ENCODE measurements at regions not wholly inside any gene's neighbourhood (a gene's known extent, or its start where the extent isn't known, plus 50 kb on each side); places are given as distances from the start of the nearest gene placed in this dataset.

DNA sequence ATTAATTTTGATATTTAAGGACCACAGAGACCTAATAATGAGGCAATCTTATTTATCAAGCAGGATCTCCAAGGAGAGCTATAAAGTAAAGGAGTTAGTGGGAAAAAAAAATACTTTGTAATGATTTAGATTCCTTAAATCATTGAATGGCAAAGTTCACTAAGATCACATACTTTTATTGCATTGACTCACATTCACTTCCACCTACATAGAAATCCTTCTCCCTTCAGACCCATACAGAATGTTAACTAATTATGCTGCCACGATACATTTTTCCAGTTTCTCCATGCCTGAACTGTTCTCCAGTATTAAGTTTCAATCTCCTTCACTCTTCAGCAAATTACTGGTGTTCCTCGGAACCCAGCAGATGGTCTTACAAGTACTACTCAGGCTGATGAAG lies 388.7 kb downstream of the EFNA5 start:
- H3K4me1 ChIP-seq (ENCODE audit: control insufficient read depth in 2 of 2, insufficient read depth in 2 of 2, low read length in 2 of 2), result no peaks in the 10 kb centered on the region

GRCh38 chr5:107278774-107279173 lies 392.0 kb downstream of the EFNA5 start:
- Histone ChIP-seq H3K9me3 (ENCODE audit: control insufficient read depth in 2 of 2, low read length in 2 of 2) (no peaks in the 10 kb centered on the region), H3K4me3 (ENCODE audit: low read length in 2 of 2) (no peak overlapping the region), H3K9ac (ENCODE audit: low read depth in 1 of 2, low read length in 2 of 2) (no peak overlapping the region), H3K27ac (ENCODE audit: low read depth in 2 of 2, low read length in 2 of 2) (no peak overlapping the region), H3K4me1 (ENCODE audit: control insufficient read depth in 2 of 2, insufficient read depth in 2 of 2, low read length in 2 of 2) (no peaks in the 10 kb centered on the region), H3K27me3 (ENCODE audit: control insufficient read depth in 2 of 2, insufficient read depth in 2 of 2, low read length in 2 of 2) (no peaks in the 10 kb centered on the region), H3K36me3 (ENCODE audit: control insufficient read depth in 2 of 2, insufficient read depth in 2 of 2, low read length in 2 of 2) (no peaks in the 10 kb centered on the region)

More for the DNA sequence above, 388.7 kb downstream of the EFNA5 start:
- Histone ChIP-seq H3K36me3 (ENCODE audit: control insufficient read depth in 2 of 2, insufficient read depth in 2 of 2, low read length in 2 of 2) (no peaks in the 10 kb centered on the region), H3K4me3 (ENCODE audit: low read length in 2 of 2) (no peak overlapping the region), H3K9me3 (ENCODE audit: control insufficient read depth in 2 of 2, low read length in 2 of 2) (no peaks in the 10 kb centered on the region), H3K9ac (ENCODE audit: low read depth in 1 of 2, low read length in 2 of 2) (no peak overlapping the region), H3K27me3 (ENCODE audit: control insufficient read depth in 2 of 2, insufficient read depth in 2 of 2, low read length in 2 of 2) (no peaks in the 10 kb centered on the region), H3K27ac (ENCODE audit: low read depth in 2 of 2, low read length in 2 of 2) (no peak overlapping the region)

GRCh38 chr5:107277485-107278125 lies 393.1 kb downstream of the EFNA5 start:
- Histone ChIP-seq H3K27ac (ENCODE audit: low read depth in 2 of 2, low read length in 2 of 2) (no peak overlapping the region), H3K9me3 (ENCODE audit: control insufficient read depth in 2 of 2, low read length in 2 of 2) (no peaks in the 10 kb centered on the region), H3K4me3 (ENCODE audit: low read length in 2 of 2) (no peak overlapping the region), H3K4me1 (ENCODE audit: control insufficient read depth in 2 of 2, insufficient read depth in 2 of 2, low read length in 2 of 2) (no peaks in the 10 kb centered on the region), H3K27me3 (ENCODE audit: control insufficient read depth in 2 of 2, insufficient read depth in 2 of 2, low read length in 2 of 2) (no peaks in the 10 kb centered on the region), H3K9ac (ENCODE audit: low read depth in 1 of 2, low read length in 2 of 2) (no peak overlapping the region), H3K36me3 (ENCODE audit: control insufficient read depth in 2 of 2, insufficient read depth in 2 of 2, low read length in 2 of 2) (no peaks in the 10 kb centered on the region)

GRCh38 chr5:107275333-107275732 lies 395.4 kb downstream of the EFNA5 start:
- no peaks in the 10 kb centered on the region for H3K9me3 ChIP-seq (ENCODE audit: control insufficient read depth in 2 of 2, low read length in 2 of 2)

DNA sequence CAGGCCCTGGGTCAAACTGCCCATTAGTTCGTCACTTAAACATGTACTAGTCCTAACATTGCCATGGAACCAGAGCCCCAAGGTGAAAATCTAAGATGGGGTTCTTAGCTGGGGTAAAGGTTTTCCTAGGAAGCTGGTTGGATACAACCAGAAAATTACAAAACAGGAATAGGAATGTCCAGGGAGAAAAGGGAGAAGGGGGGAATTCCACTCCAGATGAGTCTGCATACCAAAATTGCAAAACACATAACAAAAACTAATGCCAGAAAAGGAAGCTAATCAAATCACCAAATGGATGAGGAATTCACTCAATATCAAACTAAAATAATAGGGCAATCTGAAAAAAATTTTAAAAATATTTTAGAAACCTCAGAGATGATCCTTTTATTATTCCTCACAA lies 396.2 kb downstream of the EFNA5 start:
- no peaks in the 10 kb centered on the region for H3K36me3 ChIP-seq (ENCODE audit: control insufficient read depth in 2 of 2, insufficient read depth in 2 of 2, low read length in 2 of 2)
- H3K27me3 ChIP-seq (ENCODE audit: control insufficient read depth in 2 of 2, insufficient read depth in 2 of 2, low read length in 2 of 2), result no peaks in the 10 kb centered on the region
- no peaks in the 10 kb centered on the region for H3K4me1 ChIP-seq (ENCODE audit: control insufficient read depth in 2 of 2, insufficient read depth in 2 of 2, low read length in 2 of 2)
- no peak overlapping the region for H3K9ac ChIP-seq (ENCODE audit: low read depth in 1 of 2, low read length in 2 of 2)
- no peaks in the 10 kb centered on the region for H3K9me3 ChIP-seq (ENCODE audit: control insufficient read depth in 2 of 2, low read length in 2 of 2)
- no peak overlapping the region for H3K27ac ChIP-seq (ENCODE audit: low read depth in 2 of 2, low read length in 2 of 2)
- H3K4me3 ChIP-seq (ENCODE audit: low read length in 2 of 2), result no peak overlapping the region

More at GRCh38 chr5:107275333-107275732, 395.4 kb downstream of the EFNA5 start:
- H3K4me3 ChIP-seq (ENCODE audit: low read length in 2 of 2), result no peak overlapping the region
- H3K4me1 ChIP-seq (ENCODE audit: control insufficient read depth in 2 of 2, insufficient read depth in 2 of 2, low read length in 2 of 2), result no peaks in the 10 kb centered on the region
- no peak overlapping the region for H3K9ac ChIP-seq (ENCODE audit: low read depth in 1 of 2, low read length in 2 of 2)
- H3K27me3 ChIP-seq (ENCODE audit: control insufficient read depth in 2 of 2, insufficient read depth in 2 of 2, low read length in 2 of 2), result no peaks in the 10 kb centered on the region
- H3K27ac ChIP-seq (ENCODE audit: low read depth in 2 of 2, low read length in 2 of 2), result no peak overlapping the region
- no peaks in the 10 kb centered on the region for H3K36me3 ChIP-seq (ENCODE audit: control insufficient read depth in 2 of 2, insufficient read depth in 2 of 2, low read length in 2 of 2)

DNA sequence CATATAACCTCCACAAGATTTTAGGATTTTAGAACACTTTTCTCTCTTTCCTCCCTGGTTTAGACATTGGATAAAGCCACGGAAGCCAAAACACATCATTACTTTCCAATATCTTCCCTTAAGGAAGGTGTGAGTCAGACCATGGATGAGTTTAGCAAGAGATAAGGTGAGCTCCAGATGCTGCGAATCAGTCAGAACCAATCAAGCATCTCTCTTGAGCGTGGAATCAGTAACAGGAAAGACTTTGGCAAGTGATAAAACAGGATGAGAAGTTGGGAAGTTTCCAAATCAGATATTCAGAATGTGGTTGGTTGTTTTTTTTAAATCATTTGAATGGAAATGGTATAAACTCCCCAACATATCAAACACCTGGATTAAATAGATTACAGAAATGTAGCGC lies 397.8 kb downstream of the EFNA5 start:
- H3K4me3 ChIP-seq (ENCODE audit: low read length in 2 of 2), result no peak overlapping the region
- no peaks in the 10 kb centered on the region for H3K9me3 ChIP-seq (ENCODE audit: control insufficient read depth in 2 of 2, low read length in 2 of 2)
- no peak overlapping the region for H3K9ac ChIP-seq (ENCODE audit: low read depth in 1 of 2, low read length in 2 of 2)
- H3K36me3 ChIP-seq (ENCODE audit: control insufficient read depth in 2 of 2, insufficient read depth in 2 of 2, low read length in 2 of 2), result no peaks in the 10 kb centered on the region
- no peak overlapping the region for H3K27ac ChIP-seq (ENCODE audit: low read depth in 2 of 2, low read length in 2 of 2)
- H3K27me3 ChIP-seq (ENCODE audit: control insufficient read depth in 2 of 2, insufficient read depth in 2 of 2, low read length in 2 of 2), result no peaks in the 10 kb centered on the region
- no peaks in the 10 kb centered on the region for H3K4me1 ChIP-seq (ENCODE audit: control insufficient read depth in 2 of 2, insufficient read depth in 2 of 2, low read length in 2 of 2)

DNA sequence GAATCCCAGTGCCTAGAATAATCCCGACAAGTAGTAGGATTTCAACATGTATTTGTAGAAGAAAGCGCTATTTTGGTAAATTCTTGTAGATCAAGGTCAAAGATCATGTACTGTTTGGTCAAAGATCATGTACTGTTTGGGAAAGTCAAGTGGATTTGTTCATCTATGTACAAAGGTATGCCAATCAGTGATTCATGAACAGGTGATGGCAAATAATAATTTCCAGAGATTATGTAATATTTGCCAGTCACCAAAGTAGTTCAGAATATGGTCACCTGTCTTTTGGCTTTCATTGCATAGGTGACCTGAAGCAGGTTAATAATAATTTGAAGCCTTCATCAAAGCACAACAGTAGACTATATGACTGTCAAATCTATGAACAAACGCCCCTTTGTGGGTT lies 398.2 kb downstream of the EFNA5 start:
- Histone ChIP-seq H3K9ac (ENCODE audit: low read depth in 1 of 2, low read length in 2 of 2) (no peak overlapping the region), H3K9me3 (ENCODE audit: control insufficient read depth in 2 of 2, low read length in 2 of 2) (no peaks in the 10 kb centered on the region), H3K4me3 (ENCODE audit: low read length in 2 of 2) (no peak overlapping the region), H3K27me3 (ENCODE audit: control insufficient read depth in 2 of 2, insufficient read depth in 2 of 2, low read length in 2 of 2) (no peaks in the 10 kb centered on the region), H3K4me1 (ENCODE audit: control insufficient read depth in 2 of 2, insufficient read depth in 2 of 2, low read length in 2 of 2) (no peaks in the 10 kb centered on the region), H3K36me3 (ENCODE audit: control insufficient read depth in 2 of 2, insufficient read depth in 2 of 2, low read length in 2 of 2) (no peaks in the 10 kb centered on the region), H3K27ac (ENCODE audit: low read depth in 2 of 2, low read length in 2 of 2) (no peak overlapping the region)

DNA sequence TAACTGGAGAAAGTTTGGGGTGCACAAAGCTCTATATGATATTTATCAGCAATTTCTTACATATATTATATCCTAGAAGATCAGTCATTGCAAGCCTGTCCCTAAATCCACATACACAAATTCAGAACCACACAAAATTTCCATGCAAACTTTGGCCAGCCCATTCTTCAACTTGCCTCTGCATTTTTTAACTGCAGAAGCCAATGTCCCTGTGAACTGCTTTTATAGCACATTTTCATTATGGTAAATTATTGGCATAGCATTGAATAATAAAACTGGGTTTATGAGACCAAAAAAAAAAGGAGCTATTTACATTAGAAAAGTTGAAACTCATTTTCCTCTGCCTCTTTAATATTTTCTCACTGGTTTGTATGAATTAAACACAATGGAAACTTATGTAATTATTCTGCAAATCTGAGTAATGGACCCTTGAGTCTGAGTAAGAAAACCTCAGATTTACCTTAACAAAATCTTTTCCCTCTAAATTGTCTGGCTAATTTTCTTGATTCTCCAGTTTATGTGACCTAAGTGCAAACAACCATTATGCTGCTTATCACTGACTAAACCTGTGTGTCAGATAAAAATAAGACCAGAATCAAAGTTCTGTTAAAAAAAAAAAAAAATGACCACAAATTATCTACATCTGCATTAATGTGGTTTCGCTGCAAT lies 398.9 kb downstream of the EFNA5 start:
- Histone ChIP-seq H3K9ac (ENCODE audit: low read depth in 1 of 2, low read length in 2 of 2) (no peak overlapping the region), H3K27me3 (ENCODE audit: control insufficient read depth in 2 of 2, insufficient read depth in 2 of 2, low read length in 2 of 2) (no peaks in the 10 kb centered on the region), H3K4me3 (ENCODE audit: low read length in 2 of 2) (no peak overlapping the region), H3K36me3 (ENCODE audit: control insufficient read depth in 2 of 2, insufficient read depth in 2 of 2, low read length in 2 of 2) (no peaks in the 10 kb centered on the region), H3K27ac (ENCODE audit: low read depth in 2 of 2, low read length in 2 of 2) (no peak overlapping the region), H3K9me3 (ENCODE audit: control insufficient read depth in 2 of 2, low read length in 2 of 2) (no peaks in the 10 kb centered on the region), H3K4me1 (ENCODE audit: control insufficient read depth in 2 of 2, insufficient read depth in 2 of 2, low read length in 2 of 2) (no peaks in the 10 kb centered on the region)

GRCh38 chr5:107270561-107270960 lies 400.2 kb downstream of the EFNA5 start:
- H3K9me3 ChIP-seq (ENCODE audit: control insufficient read depth in 2 of 2, low read length in 2 of 2), result no peaks in the 10 kb centered on the region
- no peaks in the 10 kb centered on the region for H3K36me3 ChIP-seq (ENCODE audit: control insufficient read depth in 2 of 2, insufficient read depth in 2 of 2, low read length in 2 of 2)
- no peak overlapping the region for H3K27ac ChIP-seq (ENCODE audit: low read depth in 2 of 2, low read length in 2 of 2)
- no peak overlapping the region for H3K4me3 ChIP-seq (ENCODE audit: low read length in 2 of 2)
- no peak overlapping the region for H3K9ac ChIP-seq (ENCODE audit: low read depth in 1 of 2, low read length in 2 of 2)
- H3K4me1 ChIP-seq (ENCODE audit: control insufficient read depth in 2 of 2, insufficient read depth in 2 of 2, low read length in 2 of 2), result no peaks in the 10 kb centered on the region
- no peaks in the 10 kb centered on the region for H3K27me3 ChIP-seq (ENCODE audit: control insufficient read depth in 2 of 2, insufficient read depth in 2 of 2, low read length in 2 of 2)

DNA sequence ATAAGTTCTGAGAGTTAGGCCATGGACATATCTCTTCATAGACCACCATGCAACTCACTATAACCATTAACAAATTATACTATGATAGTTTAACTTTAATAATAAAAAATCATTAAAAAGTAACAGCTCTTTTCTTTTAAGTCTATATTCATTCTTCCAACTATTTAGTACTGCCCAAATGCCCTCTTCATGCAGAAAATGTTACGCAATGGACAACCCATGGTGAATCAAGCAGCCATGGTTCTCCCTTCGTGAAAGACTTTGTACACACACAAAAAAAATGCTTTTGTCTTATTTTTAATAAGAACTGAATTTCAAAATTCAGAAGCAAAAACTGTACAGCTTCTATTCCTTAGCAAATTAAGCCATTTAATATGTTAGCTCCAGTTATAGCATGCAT lies 401.1 kb downstream of the EFNA5 start:
- Histone ChIP-seq H3K9me3 (ENCODE audit: control insufficient read depth in 2 of 2, low read length in 2 of 2) (no peaks in the 10 kb centered on the region), H3K27ac (ENCODE audit: low read depth in 2 of 2, low read length in 2 of 2) (no peak overlapping the region), H3K27me3 (ENCODE audit: control insufficient read depth in 2 of 2, insufficient read depth in 2 of 2, low read length in 2 of 2) (no peaks in the 10 kb centered on the region), H3K9ac (ENCODE audit: low read depth in 1 of 2, low read length in 2 of 2) (no peak overlapping the region), H3K4me3 (ENCODE audit: low read length in 2 of 2) (no peak overlapping the region), H3K36me3 (ENCODE audit: control insufficient read depth in 2 of 2, insufficient read depth in 2 of 2, low read length in 2 of 2) (no peaks in the 10 kb centered on the region), H3K4me1 (ENCODE audit: control insufficient read depth in 2 of 2, insufficient read depth in 2 of 2, low read length in 2 of 2) (no peaks in the 10 kb centered on the region)
